HG02759 (cell line): ENCODE measurements at regions not wholly inside any gene's neighbourhood (a gene's known extent, or its start where the extent isn't known, plus 50 kb on each side); places are given as distances from the start of the nearest gene placed in this dataset.
"Not testable (repeated sequence)": the region's sequence is repeated elsewhere in the genome, so short reads cannot be mapped to it uniquely, and the experiment has no call there.

Experiments used
- ATAC-seq: cut with Tn5 transposase; IDR thresholded peaks from one replicate; pipeline ENCODE4 v1.9.1; 2021; ENCODE audit warnings: mild to moderate bottlenecking, moderate library complexity; ENCODE audit not compliant: unreplicated experiment

DNA sequence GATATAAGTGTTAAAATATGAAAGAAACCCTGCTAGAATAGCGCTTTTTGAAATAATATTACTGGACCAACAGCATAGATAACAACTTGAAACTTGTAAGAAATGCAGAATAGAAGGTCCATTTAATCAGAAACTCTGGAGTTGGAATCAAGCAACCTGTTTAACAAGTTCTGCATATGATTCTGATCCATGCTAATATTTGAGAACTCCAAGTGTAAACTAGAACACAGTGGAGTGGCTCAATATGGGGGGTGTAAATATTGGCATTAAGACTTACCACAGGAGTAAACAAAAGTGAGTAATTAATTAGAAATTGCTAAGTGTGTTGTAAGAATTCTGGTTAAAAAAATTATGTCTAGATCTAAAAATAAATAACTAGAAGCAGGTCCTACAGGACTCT lies 151.2 kb downstream of the SLITRK1 start:
- ATAC-seq, result no peak

DNA sequence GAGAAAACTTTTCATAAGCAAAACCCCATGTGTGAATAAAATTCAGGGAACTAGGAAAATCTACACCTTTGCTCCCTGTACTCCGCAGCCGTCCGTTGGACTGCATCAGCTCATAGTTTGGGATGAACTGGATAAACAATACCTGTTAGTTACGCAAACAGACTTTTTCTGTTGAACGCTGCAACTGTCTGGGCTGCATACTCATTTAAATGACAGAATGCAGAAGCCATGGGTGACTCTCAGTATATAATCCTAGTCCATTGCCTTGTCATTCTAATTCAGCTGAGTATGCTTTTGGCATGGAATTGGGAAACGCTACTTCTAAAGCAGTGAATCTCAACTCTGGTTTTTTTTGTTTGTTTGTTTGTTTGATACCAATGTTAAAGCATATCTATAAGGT lies 151.6 kb downstream of the SLITRK1 start:
- ATAC-seq, result no peak

DNA sequence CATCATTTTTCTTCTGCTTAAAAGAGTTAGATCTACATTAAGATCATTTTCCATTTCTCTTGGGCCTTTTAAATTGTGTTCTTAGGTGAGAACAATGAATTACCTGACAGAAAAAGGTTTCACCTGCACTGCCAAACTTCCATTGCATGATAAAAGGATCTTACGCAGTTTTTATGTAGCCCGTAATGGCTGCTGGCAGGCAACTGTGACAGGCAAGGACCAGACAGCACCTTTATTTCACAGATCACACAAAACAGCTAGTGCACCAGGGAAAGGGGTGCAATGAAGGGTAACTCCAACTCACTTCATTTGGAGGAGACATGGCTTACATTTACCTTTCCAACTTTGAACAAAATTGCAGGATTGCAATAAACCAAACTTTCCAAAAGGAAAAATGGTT lies 159.8 kb downstream of the SLITRK1 start:
- no peak for ATAC-seq

DNA sequence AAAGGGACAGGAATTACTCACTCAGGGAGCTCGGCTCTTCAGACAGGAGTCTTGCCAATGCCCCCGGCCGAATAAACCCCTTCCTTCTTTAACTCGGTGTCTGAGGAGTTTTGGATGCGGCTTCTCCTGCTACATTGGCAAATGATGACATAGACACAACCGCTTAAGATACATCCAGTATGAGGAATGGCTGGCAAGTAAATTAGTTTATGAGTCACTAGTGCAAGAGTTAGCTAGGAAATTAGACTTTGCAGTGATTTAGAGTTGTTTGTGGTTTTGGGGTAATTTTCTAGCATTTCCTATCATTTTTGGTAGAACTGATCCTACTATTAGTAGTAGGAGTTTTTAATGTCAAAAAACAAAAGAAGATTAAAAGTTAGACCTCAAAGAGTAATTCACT lies 166.2 kb downstream of the SLITRK1 start:
- ATAC-seq, result no peak

DNA sequence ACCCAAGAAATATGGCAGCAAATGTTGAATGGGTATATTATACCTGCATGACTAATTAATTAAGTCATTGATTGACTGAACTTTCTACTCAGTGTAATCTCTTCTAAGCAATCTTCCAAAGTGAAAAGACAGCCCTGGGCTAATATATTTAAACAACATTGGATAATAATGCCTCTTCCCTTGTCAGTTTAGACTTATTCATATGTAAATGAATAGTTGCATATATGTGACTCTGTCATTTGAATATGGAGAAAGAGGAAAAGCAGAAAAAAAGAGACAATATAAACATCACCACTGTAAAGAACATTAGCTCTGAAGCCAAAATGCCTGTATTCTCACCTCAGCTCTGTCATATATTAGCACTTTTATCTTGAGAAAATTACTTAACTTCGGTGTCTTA lies 168.0 kb downstream of the SLITRK1 start:
- ATAC-seq, result no peak

DNA sequence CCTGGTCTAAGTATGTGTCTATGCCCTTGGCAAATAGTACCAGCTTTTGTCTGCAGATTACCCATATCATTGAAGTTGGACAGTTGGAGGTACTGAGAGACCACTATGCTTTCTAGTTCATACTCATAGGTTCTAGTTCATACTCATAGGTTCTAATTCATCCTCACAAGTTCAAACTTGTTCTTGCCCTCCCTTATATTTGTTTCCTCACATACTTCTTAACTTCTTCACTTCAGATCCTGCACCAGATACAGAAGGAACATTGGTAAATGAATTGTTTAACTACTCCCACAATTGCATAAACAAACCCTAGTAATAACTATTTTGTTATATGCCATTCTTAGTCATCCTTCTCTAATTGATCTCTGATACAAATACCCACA lies 172.2 kb downstream of the SLITRK1 start:
- no peak for ATAC-seq

DNA sequence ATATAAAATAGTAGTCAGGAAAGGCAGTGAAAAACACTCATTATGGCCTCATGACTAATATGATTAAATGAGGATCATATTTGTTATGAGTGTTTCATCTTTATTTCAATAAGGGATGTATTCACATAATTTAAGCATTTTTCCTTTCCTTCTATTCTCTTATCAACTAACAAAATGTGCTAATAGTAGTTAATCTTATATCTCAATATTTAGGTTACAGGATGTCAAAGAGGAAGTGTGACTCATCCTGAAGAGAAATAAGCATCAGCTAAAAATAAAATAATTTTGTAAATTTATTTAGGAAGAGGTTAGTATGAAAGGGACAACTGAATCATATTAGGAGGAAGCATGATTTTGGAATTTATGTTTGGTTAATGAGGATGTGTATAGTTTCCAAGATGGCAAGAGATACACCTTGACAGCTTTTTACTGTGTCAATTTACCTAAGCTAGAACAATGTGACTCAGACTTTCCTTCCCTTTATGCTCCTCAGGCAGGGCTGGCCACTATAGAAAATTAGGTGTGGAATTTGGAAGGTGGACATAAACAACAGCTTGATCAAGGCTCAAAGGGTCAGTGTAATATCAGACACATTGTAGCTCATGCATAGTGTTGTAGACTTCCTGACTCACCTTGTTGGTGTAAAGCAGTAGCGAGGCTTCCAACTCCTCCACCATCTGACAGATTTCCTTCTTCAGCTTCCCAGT lies 172.7 kb downstream of the SLITRK1 start:
- no peak for ATAC-seq

DNA sequence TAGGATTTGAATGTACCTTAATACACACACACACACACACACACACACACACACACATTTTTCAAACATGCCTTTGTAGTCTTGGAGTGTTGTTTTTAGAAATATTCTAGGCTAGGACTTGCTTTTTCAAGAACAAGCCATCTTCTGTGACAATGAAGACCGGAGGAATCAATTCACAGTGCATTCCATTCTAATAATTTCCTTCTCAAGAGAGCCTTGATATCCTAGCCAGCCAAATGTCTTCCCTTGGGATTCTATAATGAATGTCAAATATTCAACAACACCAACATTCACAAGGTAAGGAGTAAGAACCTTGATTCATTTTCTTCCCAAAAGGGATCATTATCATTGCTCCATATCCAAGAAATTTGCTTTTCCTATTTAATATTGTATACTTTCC lies 180.3 kb downstream of the SLITRK1 start:
- ATAC-seq, result no peak

DNA sequence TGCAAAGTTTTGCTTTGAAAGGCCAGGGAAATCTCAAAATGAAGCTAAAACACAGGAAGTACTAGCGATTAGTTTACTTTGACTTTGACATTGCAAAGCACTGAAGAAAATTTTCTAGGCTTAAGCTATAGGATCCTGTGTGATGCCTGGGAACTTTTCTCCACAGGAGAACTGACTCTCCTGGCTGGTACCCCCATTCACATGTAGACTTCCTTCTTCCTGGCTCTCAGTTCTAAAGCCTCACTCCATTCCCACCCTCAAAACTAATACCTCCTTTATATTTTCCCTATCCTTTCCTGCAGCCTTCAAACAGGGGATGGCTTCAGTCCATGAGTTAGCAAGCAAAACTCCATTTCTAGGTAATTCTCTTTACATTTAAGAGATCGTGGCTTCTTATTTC lies 189.5 kb downstream of the SLITRK1 start:
- ATAC-seq, result no peak

DNA sequence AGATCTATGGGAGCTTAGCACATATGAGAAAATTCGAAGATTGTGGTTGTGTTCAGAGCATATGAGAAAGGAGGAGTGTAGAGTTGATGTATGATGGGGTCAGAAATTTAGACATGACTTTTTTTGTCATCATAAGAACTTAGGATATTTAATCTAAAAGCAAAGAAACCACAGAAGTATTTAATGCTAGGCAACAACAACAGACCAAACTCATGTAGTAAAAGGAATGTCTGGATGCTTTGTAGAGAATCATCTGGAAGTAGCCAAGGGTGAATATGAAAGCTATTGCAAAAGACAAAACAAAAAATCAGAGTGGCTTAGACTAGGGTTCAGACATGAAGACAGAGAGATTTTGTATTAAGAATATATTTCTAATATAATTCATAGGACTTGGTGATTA lies 190.3 kb downstream of the SLITRK1 start:
- ATAC-seq, result no peak

DNA sequence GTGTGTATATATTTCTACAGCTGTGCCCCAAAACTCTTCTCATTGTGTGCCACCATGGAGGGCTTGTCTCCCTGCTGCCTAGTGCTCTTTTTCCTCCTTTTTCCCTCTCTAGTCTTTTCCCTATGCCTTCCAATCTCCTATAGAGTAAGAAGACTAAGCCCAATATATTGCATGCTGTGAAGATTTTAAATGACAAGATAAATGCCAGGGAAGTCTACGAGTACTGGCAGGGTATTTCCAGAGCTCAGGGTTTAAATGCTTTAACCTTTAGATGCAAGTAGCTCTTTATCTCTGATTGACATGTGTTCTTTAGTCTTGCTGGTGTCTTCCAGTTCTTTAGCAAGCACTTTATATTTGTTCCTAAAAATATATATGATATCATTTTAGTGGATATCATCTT lies 200.7 kb downstream of the SLITRK1 start:
- no peak for ATAC-seq

DNA sequence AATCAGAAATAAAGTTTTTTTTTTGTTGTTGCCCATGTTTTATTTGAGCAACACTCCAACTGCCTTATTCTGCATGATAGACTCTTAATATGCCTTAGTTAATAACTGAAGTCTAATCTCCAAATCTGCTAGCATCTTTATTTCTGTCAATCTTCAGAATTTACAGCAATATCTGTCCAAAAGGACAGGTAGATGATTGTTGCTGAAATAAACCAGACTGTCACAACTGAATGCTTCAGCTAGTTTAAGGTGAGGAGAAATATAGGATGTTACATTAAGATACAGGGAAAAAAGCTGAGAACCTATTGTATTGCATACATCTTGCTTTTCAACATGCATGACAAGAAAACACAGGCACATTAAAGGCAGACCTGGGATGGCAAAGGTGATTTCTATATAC lies 204.3 kb downstream of the SLITRK1 start:
- no peak for ATAC-seq

DNA sequence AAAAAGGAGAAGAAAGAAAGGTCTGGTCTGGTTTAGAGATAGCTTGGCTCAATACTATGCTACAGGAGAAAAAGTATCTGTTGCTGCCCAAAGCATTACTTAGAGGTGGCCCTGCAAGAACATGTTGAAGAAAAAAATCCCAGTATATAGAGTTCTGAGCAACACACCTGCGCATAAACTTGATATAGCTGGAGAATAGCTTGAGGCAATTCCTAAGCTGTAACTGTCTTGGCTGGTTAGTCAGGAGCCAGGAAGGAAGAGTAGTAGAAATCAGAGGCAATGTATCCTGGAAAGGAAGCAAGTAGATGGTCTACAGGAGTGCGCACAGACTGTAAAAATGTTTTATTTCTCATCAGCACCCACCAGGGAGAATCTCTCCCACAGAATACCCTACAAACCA lies 209.7 kb downstream of the SLITRK1 start:
- ATAC-seq, result no peak

DNA sequence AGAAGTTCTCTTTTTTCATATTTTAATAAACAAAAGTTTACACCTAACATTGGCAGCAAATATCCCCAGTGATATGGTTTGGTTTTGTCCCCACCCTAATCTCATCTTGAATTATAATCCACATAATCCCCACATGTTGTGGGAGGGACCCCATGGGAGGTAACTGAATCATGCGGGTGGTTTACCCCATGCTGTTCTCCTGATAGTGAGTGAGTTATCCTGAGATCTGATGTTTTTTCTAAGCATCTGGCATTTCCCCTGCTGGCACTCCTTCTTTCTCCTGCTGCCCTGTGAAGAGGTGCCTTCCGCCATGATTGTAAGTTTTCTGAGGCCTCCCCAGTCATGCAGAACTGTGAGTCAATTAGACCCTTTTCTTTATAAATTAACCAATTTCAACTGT lies 214.7 kb downstream of the SLITRK1 start:
- ATAC-seq, result no peak

DNA sequence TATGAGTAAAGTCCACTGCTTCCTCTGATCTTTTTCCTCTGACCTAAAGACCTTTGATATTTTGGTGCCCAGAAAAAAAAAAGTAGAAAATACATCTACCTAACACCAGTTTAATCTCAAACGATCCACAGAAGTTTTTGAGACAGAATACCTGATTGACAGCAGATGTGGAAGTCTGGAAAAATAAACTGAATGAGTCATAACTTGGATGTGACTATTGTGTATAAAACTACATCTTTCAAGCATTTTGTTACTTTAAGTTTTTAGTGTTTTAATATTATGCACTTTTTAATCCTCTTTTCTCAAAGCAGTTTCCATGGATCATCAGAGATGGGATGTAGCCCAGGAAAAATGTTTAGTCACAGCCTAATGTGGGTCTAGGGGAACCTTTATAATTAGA lies 216.1 kb downstream of the SLITRK1 start:
- ATAC-seq, result no peak

DNA sequence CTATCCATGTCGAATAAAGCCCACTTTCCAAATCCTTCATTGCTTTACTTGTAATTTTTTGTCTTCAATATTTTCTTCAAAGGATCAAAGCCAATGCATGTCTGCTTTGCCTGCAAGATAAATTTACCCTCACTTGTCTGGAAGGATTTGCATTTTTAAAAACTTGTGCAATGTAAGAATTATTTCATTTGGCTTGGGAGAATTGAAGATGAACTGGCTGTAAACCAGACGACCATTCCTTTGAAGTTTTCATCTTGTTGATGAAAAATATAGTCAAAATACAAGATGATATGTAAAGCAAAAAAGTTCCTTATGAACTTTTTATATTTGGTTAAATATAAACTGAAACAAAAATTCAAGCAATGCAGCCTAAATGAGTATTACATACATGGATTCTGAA lies 225.0 kb downstream of the SLITRK1 start:
- ATAC-seq, result no peak

DNA sequence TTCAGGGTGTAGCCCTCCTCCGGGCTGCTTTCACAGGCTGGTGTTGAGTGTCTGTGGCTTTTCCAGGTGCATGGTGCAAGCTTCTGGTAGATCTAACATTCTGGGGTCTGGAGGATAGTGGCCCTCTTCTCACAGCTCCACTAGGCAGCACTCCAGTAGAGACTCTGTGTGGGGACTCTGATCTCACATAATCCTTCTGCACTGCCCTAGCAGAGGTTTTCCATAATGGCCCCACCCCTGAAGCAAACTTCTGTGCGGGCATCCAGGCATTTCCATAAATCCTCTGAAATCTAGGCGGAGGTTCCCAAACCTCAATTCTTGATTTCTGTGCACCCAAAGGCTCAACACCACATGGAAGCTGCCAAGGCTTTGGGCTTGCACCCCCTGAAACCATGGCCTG lies 239.7 kb downstream of the SLITRK1 start:
- ATAC-seq, result not testable (repeated sequence)

DNA sequence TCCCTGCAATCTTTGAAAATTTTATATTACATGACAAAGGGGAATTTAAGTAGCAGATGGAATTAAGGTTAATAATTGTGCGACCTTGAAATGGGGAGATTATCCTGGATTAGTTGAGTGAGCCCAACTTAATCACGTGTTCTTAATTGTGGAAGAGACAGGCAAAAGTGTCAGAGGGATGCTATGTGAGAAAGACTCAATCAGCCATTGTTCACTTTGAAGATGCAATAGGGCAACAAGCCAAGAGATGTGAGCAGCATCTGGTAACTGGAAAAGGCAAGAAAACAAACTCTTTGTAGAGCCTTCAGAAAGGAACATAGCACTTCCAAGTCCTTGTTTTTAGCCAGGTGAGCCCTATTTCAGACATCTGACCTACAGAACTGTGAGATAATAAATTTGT lies 247.7 kb downstream of the SLITRK1 start:
- ATAC-seq, result no peak

DNA sequence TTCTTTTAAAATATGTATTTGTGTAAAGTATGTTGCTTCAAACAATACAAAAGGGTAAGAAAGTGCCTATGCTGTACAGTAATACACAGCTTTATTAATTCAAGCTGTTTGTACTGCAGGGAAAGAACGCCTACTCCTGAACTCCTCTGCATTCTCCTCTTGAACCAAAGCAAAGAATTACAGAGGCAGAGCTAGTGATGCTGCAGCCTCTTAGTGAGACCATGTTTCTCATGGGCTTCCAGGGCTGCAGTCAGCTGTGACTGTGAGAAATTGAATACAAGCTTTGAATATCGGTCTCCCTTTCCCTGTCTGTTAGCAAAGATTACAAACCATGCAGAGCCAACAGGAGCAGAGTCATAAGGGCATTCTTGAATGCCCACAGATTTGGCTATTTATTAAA lies 248.5 kb downstream of the SLITRK1 start:
- ATAC-seq, result no peak

DNA sequence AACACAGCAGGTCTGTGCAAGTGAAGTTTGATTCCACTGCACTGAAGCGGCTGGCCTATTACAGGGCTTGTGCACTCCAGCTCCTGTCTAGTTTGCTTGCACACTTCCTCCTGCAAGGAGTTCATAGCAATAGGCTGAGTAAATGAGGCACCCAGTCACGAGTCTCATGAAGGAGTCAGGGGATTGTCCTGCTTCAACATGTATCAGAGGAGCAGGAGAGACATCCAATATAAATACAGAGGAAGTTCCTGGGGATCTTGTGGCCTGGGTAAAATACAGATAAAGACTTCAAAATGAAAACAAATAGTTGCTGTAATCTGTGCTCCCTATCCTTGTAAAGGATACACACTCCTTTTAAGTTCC lies 259.9 kb downstream of the SLITRK1 start:
- no peak for ATAC-seq

DNA sequence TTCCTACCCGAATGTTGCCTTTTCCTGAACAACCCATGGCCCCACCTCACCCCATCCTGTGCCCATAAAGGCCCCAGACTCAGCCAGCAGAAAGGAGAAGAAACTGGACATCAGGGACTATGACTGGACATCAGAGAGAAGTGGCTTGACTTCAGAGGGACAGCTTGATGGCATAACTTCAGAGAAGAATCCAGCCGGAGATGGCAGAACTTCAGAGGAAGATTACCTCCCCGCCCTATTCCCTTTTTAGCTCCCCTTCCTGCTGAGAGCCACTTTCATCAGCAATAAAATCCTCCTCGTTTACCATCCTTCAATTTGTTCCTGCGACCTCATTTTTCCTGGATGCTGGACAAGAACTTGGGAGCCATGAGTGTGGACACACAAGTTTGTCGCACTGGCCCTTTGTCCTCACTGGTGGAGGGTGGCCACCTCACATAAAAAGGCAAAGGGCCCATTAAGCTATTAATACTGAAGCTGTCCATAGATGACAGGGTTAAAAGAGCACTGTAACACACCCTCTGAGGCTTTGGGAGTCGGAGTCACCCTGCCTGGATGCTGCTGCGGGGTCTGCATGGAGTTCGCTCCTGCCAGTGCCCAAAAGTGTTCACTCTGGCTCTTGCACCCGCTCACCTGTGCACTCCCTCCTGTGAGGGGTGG lies 260.4 kb downstream of the SLITRK1 start:
- no peak for ATAC-seq

DNA sequence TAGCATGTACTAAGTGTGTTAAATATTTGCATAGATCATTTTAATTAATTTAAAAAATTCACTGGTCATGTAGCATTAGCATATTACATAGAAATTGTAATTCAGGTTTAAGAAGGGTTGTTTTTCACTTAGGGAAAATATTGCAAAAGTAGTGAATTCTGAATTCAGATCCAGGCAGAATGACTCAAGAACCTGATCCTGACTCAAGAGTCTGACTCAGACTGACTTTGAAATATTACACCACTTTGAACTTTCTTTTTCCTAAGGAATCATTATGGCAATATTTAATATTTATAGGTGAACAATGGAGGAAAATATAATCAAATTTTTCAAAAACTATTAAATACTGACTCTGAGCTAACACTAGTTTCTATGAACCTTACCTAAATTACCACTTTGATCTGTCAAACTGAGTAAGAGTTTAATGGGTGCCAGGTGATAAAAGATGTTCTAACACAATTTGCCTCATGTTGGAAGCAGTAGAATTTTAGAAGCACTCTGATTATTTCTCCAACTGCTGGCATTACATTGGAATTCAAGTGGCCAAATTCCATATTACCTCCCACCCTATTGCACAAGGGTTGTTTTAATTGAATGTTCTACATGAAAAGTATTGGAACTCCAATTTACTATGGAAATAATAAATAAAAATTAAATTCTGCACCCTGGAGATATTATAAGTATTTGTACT lies 261.6 kb downstream of the SLITRK1 start:
- no peak for ATAC-seq
